ENCODE measurements at regions not wholly inside any gene's neighbourhood (a gene's known extent, or its start where the extent isn't known, plus 50 kb on each side); places are given as distances from the start of the nearest gene placed in this dataset.

DNA sequence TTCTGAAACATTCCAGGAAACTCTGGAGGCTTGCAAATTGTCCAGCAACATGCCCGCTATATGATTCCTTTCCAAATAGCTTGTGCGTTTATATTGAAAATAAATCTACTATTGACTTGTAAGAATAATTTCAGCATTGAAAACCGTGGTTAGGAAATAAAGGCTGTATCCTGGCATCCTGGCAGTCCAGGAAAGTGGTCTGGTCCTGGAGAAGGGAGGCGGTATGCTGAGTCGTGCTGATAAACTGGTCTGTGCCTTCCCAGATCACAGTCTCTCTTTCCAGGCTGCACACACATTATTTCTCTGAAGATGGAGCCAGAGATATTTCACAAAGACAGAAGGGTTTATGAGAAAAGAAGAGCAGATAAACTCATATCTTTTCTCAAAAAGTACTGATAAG, 350.1 kb upstream of the COBL start:
- TF ChIP-seq, protein P1, sequence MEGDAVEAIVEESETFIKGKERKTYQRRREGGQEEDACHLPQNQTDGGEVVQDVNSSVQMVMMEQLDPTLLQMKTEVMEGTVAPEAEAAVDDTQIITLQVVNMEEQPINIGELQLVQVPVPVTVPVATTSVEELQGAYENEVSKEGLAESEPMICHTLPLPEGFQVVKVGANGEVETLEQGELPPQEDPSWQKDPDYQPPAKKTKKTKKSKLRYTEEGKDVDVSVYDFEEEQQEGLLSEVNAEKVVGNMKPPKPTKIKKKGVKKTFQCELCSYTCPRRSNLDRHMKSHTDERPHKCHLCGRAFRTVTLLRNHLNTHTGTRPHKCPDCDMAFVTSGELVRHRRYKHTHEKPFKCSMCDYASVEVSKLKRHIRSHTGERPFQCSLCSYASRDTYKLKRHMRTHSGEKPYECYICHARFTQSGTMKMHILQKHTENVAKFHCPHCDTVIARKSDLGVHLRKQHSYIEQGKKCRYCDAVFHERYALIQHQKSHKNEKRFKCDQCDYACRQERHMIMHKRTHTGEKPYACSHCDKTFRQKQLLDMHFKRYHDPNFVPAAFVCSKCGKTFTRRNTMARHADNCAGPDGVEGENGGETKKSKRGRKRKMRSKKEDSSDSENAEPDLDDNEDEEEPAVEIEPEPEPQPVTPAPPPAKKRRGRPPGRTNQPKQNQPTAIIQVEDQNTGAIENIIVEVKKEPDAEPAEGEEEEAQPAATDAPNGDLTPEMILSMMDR (IDR thresholded peaks at IDR 0.05) = no peak
- TF ChIP-seq POLR2A (IDR thresholded peaks at IDR 0.05) (no peak), EP300 (IDR thresholded peaks at IDR 0.05; ENCODE audit: low read depth) (no peak), POLR2AphosphoS5 (IDR thresholded peaks at IDR 0.05) (no peak)
